ENCODE measurements at regions not wholly inside any gene's neighbourhood (a gene's known extent, or its start where the extent isn't known, plus 50 kb on each side); places are given as distances from the start of the nearest gene placed in this dataset.
A peak's percentile ranks its signal among the peaks of the same experiment; 100 is the strongest.
"Not testable (repeated sequence)": the region's sequence is repeated elsewhere in the genome, so short reads cannot be mapped to it uniquely, and the experiment has no call there.

DNA sequence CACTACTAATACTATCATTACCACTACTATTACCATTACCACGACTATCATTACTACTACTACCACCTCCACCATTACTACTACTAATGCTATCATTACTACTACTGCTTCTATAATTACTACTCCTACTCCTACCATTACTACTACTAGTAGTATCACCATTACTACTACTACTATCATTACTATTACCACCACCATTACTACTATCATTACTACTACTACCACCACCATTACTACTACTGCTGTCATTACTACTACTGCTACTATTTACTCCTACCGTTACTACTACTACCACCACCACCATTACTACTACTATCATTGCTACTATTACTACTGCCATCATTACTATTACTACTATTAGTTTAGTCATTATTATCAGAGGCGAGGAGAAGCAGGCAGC lies 140.9 kb upstream of the KCNJ15 start:
- DNase-seq, result no peak

DNA sequence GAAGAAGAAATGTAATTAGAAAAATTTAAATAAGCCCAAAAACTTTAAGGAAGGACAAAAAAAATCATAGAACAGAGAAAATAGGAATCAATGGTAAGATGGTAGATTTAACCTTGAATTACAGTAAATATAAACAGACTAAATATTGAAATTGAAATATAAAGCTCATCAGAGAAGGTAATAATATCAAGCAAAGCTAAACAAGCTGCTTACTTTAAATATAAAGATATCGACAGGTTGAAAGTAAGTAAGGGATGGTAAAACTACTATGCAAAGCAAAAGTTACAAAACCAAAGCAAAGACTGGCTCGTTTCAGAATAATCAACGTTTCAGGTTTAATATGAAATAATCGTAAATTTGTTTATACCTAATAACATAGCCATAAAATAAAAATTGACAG lies 137.0 kb upstream of the KCNJ15 start:
- no peak for DNase-seq

DNA sequence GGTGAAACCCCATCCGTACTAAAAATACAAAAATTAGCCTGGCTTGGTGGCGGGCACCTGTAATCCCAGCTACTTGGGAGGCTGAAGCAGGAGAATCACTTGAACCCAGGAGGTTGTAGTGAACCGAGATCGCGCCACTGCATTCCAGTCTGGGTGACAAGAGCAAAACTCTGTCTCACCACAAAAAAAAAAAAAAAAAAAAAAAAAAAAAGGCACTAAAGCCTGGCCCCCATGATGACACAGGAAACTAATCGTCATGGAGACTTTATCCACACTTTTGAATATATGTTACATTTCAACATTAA lies 136.2 kb upstream of the KCNJ15 start:
- DNase-seq, result not testable (repeated sequence)

DNA sequence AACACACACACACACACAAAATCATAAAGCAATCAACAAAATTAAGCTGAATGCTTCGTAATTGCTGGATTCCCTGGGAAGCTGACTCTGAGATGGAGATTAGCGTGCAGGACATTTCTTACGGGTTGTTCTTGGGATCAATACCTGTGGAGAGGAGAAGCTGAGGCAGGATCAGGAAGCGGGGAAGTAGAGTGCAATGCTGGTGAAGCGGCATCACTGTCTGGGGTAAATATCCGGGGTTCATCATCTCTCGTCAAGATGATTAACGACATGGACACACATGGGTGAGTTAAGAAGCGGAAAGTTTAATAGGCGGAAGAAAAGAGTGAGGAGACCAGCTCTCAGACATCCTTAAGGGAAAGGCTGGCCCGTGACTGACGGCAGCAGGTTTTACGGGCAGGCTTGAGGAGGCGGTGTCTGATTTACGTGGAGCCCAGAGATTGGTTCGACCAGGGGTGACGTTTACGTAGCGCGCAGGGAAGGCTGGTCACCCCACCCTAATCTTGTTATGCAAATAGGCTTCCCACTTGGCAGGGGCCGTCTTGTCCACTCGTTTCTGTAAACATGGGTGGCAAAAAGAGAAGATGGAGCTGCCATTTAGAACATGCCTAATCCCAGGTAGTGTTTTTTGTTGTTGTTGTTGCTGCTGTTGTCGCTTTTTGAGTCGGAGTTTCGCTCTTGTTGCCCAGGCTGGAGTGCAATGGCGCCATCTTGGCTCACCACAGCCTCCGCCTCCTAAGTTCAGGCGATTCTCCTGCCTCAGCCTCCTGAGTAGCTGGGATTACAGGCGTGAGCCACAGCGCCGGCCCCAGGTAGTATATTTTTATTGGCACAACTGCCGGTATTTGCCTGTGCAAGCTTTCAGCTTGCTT lies 135.6 kb upstream of the KCNJ15 start:
- DNase-seq, result no peak

DNA sequence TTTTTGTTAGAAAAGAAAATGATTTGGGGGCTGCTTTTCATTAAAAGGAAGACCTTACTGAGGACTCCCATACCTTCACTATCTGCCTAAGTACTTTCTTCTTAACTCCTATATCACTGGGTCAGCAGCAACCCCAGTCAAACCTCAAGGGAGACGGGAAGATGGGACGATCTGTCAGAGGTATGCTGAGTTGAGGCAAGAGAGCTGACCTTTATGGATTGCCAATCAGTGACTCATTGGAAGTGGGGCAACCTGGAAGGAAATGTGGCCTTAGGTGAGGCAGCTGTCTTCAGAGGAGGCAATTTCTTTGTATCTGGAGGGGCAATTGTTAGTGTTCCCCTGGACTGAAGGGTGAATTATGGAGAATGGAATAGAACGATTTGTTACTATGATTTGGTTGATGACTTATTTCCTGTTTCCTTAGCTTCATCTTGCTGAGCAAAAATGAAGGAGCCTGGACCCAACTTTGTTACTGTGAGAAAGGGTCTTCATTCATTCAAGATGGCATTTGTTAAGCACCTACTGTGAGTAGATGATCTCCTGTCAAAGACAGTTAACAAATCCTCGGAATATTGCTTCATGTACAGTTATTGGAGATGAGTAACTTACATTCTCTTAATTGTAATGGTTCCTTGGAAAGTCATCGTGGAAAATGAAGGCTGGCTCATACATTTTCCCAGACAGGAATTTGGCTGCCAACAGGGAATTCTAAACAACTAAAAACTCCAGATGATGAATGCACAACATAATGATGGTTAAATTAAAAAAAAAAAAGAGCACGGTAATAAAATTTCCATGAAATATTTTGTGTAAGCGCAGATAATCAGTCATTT lies 134.7 kb upstream of the KCNJ15 start:
- DNase-seq, result no peak

DNA sequence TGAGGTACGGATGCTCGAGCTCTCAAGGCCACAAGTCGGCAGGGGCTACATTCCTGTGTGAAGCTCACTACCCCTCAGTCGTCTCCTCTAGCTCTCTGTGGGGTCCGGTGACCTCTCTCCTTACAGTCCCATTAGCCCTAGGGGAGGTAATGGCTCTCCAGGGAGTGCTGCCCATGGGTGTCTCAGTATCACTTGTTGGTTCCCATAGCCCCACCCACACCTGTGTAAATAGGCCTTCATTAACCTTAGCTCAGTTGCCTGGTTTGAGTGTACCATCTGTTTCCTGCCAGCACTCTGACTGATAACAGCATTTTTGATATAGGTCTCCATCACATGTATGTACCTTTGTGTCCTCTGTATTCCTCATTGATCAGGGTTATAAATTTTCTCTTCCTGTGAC lies 133.2 kb upstream of the KCNJ15 start:
- DNase-seq, result no peak

DNA sequence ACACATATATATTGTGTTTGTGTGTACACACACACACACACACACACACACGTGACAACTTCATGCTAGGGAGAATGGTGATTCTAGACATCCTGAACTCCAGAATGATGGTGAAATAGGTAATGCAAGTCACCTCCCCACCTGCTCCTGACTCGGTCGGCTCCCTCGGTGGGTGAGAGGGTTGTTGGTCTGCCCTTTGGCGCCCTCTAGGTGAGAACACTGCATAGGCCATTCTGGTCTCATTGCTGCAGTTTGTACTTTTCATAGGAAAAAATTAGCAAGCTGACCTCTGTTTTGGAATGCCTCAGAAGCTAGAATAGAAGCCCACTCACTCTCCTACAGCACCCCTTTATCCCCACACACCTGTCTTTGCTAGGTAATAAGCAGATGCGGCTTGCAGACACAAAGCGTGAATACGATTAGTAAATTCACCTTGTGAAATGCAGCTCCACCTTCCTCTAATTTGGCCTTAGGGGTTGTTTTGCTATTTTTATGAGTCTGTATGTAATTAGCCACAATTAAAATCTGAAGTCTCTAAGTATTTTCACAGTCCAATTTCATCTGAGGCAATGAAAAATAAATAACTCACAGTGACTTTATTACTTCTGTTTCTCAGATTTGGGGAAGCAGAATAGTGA lies 130.0 kb upstream of the KCNJ15 start:
- peak; percentile 83 for DNase-seq

DNA sequence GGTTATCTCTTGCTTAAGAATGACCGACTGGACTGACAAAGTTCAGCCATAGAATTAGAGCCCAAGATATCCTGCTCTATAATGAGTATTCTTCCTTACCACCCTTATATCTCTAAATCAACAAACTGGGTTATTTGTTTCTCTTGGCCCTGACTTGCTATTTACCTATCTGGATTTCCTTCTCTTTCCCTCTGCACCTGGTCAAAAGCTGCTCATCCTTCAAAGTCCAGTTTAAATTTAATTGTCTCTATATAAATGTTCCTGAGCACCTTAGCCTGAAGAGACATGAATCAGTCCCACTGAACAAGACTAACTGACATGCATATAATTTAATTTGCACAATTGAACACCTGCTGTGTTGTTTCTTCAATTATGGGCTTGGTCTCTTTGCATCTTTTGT lies 127.1 kb upstream of the KCNJ15 start:
- no peak for DNase-seq

DNA sequence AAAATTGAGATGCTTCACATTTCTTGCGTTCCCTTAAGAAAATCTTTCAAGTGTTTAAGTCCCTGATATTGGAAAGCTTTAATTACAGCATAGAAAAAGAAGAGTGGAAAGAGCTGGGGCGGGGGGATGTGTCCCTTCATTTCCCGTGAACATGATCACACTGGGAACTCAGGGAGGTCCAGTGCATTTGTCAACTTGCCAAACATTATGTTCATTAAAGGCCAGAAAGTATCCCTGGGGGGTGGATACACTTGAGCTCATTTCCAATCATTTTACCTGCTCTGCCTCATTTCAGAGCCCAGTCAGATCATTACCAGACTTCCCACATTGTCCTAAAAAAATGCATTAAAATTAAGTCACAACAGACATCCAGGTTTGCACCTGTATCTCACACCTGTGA lies 123.6 kb upstream of the KCNJ15 start:
- no peak for DNase-seq

DNA sequence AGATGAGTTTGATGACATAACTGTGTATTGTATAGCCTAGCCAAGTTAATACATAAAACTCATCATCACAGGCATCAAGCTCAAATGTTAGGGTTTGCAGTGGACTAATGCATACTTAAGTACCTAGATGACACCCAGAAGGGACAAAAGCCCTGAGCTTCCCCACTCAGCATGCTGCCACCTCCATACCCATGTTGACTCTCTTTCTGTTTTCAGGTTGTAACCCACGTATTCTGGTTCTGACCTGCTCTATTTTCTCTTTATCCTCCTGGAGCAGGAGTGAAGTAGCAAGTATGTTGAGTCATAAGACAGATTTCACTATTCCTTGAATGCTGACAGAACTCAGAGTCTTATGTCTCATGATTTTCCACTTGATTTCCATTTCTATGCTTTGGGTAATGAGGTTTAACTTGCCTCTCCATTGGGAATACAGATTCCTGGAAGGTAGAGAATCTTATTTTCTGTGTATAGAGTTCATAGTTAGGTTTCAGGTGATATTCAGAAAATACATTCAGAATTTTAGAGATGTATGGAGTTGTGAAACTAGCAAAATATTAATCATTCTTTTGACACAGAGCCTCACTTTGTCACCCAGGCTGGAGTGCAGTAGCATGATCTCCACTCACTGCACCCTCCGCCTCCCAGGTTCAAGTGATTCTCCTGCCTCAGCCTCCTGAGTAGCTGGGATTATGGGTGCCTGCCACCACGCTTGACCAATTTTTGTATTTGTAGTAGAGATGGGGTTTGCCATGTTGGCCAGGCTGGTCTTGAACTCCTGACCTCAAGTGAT lies 122.5 kb upstream of the KCNJ15 start:
- DNase-seq, result no peak

DNA sequence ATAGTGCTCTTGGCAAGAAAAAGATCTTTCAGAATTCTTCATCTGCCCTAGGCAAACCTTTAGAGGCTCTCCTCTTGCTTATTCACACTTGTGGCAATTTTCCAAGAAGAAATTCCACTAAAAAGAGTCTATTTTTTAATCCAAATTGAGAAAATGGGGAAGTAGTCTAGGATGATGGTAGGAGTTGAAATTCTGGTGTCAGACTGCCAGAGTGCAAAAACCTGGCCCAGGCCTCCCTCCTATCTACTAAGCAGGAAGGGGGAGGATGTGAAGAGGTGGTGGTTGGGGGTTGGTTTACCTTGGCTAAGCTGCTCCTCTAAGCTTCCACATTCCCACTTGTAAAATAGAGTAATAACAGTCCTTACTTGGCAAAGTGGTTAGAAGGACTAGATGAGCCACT lies 120.6 kb upstream of the KCNJ15 start:
- no peak for DNase-seq

DNA sequence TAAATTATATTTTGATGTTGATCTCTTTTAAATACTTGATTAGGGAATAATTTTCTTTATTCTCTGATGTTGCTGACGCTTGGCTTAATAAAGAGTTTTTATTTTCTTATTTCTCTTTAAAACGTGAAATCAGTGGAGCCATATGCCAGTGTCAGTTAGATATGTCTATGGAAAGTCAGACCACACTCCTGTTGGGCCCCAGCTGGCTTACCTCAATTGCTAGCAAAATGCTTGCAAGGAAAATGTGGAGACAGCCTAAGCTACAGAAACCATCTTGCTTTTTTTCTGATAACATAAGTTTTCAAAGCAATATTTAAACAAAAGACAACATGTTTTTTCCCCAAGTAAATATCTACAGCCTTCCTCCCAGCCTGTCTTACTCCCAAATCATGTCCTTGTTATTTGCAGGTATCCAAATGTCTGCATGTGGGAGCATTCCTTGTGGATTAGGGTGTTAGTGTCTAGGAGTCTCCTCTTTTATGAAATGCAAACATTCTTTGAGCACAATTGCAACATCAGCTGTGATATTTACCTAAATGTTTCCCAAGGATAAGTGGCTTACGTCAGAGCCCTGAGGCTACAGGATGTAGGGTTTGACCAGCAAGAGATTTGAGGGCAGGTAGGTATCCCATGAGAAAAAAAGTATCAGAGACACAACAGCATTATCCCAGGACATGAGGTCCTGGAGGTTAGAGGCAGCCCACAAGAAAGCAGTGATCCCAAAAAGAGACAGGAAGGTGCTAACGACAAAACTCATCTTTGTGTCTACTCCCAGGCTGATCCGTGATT lies 117.2 kb upstream of the KCNJ15 start:
- no peak for DNase-seq

DNA sequence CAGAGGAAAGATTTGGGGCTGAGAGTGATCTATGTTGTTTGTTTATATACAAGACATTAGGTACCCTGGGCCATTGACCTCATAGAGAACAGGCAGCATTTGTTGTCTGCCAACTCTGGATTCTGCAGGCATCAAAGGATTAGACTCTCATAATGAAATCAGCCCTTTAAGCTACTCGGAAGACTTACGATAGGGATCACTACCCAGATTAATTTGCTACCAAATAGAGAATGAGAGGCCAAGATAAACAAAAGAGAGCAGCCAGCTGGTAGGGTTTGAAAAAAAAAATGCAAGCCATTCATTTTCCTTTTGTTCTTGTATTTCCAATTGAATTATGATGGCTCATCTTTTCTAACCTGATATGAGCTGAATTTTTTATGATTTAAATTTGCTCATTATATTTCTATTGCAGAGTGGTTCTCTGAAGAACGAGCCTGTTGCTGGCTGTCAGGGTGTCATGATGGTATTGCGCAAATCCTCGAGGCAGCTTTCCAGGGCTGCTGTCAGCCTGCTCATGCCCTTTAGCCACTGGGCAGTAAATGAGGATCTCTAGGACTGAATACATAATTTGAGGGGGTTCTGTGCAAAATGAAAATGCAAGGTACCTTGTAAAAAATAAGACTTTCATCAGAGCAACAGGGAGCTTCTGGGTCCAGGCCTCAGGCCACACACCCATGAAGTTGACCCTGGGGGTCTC lies 116.4 kb upstream of the KCNJ15 start:
- peak; percentile 33 for DNase-seq

DNA sequence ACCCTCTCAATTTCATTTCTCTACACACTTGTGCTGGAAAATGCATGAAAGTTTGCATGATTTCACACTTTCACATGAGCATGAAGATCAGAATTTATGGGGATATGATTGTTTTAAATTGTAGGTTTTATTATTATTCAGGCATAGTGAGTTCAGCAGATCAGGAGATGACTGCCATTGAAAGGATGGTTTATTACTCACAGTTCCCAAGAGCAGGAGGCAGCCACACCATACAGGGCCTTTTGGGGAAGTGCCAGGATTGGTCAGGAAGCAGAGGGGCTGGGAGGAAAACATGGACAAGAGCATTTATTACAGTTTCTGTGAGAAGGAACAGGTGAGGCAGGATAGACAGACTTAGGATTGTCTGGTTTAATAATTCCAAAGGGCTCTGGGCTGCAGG lies 114.6 kb upstream of the KCNJ15 start:
- DNase-seq, result no peak

DNA sequence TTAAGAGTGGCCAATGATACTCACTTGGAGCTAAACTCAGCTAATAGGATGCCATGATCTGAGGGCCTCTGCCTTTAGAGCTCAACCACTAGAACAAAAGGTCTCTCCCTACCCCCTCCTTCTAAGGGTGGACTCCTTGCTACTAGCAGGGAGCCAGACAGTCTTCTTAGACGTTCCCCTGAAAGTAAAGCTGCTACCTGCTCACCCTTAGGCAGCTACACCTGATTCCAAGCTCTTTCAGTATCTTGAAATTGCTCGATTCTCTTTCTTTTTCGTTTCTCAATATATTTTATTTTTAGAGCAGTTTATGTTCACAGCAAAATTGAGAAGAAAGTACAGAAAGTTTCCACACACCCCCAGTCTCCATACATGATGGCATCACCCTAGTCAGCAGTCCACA lies 112.6 kb upstream of the KCNJ15 start:
- DNase-seq, result no peak

DNA sequence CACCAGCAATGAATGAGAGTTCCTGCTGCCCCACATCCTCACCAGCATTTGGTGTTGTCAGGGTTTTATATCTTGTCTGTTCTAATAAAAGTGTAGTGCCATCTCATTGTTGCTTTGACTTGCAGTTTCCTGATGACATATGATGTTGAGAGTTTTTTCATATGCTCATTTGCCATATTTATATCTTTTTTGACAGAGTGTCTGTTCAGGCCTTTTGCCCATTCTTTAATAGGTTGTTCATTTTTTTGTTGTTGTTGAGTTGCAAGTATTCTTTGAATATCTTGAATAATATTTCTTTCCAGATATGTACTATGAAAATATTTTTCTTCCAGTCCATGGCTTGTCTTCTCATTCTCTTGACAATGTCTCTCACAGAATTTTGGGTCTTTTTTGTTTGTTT lies 111.7 kb upstream of the KCNJ15 start:
- DNase-seq, result no peak

DNA sequence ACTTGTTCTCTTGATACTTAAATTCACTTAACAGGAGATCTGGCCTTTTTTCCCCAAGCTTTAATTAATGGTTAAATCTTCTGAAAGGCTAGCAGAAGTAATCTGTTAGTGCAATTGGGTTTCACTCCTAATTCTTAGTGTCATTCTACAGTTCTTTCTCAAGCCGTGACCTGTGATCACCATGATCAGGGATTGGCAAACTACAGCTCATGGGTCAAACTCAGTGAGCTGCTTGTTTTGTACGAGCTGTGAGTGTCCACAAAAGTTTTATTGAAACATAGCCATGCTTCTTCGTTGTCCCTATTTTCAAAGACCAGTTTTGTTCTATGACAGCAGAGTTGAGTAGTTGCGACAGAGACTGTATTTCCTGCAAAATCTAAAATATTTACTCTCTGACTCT lies 109.4 kb upstream of the KCNJ15 start:
- DNase-seq, result no peak

DNA sequence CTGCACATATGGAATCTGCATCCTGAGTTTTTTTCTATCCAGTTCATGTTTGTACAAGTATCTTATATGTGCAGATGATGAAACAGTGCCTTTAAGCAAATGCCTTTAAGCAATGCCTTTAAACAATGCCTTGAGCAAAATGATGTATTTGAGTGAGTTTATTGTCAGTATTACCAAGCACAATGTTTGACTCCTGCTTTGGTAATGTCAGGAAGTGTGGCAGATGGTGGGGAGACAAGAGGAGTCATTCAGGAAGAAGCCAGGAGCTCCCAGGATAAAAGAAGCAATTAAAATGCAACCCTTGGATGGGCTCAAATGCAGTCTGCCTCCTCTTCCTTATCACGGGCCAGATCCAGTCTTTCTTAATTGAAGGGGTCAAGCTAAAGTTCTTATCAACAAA lies 108.7 kb upstream of the KCNJ15 start:
- DNase-seq, result no peak

DNA sequence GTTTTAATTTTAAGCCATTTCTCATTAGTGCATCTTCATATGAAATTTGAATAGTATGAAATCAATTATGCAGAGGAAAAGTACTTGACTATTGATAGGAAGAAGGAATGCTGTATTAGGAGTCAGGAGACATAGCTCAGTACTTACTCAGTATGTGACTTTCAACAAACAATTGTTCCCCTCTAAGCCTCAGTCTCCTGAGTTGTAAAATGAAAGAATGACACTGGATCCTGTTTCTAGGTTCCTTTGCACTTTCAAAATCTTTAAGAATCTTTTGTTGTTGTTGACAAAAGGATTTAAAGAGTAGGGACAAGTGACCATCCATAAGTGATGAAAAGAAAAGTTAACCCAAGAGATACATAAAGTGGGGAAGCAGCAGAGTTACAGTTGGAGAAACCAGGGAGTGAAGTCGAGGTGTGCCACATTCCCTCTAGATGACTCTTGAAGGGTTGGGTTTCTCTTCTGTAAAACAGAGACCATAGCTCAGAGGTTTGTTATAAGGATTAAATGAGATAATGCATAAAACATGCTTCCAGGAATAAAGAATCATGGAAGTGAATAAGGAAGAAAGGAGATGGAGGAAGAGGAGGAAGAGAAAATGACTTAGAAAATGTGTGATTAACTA lies 105.7 kb upstream of the KCNJ15 start:
- no peak for DNase-seq

DNA sequence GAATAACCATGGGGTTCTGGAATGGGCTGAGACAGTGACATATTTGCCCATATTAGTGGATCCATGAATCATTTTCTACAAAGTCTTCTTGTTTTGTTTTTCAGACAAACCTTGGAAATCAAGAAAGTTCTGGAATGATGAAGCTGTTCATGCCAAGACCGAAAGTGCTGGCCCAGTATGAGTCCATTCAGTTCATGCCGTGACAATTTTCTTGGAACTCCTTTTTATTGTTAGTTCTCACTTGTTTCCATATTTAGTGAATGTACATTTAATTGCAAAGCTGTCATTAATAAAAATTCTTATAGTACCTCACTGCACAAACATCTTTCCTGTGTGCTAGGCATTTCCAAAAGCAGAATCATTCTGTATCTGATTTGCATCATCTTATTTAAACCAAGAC lies 100.6 kb upstream of the KCNJ15 start:
- no peak for DNase-seq

DNA sequence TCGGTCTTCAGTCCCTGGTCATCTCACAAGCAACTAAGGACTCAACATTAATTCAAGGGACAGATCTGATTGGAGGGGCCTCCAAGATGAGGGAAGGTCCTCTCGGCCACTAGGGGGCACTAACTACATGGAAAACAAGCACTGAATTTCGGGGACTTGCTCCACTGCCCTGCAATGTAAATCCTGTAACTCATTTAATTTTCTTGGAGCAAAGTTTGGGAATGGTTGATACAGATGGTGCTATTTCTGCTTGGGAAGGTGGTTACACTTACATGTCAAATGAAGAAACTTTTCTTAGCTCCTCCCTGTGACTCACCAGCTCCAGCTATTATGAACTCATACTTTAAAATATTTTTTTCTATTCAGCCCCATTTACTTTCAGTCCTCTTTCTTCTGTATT lies 97.4 kb upstream of the KCNJ15 start:
- peak; percentile 81 for DNase-seq
